ENCODE measurements at regions not wholly inside any gene's neighbourhood (a gene's known extent, or its start where the extent isn't known, plus 50 kb on each side); places are given as distances from the start of the nearest gene placed in this dataset.
A peak's percentile ranks its signal among the peaks of the same experiment; 100 is the strongest.

- DNase-seq (ENCODE audit: low spot score) = no peak
- ATAC-seq (ENCODE audit: low FRiP score) = no peak
- TF ChIP-seq CTCF (IDR thresholded peaks at IDR 0.05) = no peak
Observed at GRCh38 chr12:77344651-77345050, 279.3 kb upstream of the E2F7 start.

GRCh38 chr12:77343291-77343690 lies 277.9 kb upstream of the E2F7 start:
- TF ChIP-seq CTCF (IDR thresholded peaks at IDR 0.05) = no peak
- peak; percentile 72 for ATAC-seq (ENCODE audit: low FRiP score)
- no peak for DNase-seq (ENCODE audit: low spot score)

- ATAC-seq (ENCODE audit: low FRiP score) (no peak), DNase-seq (ENCODE audit: low spot score) (no peak)
- no peak for TF ChIP-seq CTCF (IDR thresholded peaks at IDR 0.05)
Observed at GRCh38 chr12:77342253-77342652, 276.9 kb upstream of the E2F7 start.

GRCh38 chr12:77339610-77340009 lies 274.2 kb upstream of the E2F7 start:
- no peak for TF ChIP-seq CTCF (IDR thresholded peaks at IDR 0.05)
- ATAC-seq (ENCODE audit: low FRiP score) (no peak), DNase-seq (ENCODE audit: low spot score) (no peak)

- TF ChIP-seq CTCF (IDR thresholded peaks at IDR 0.05) = no peak
- no peak for DNase-seq (ENCODE audit: low spot score)
- ATAC-seq (ENCODE audit: low FRiP score) = no peak
Observed at GRCh38 chr12:77337362-77337761, 272.0 kb upstream of the E2F7 start.

- ATAC-seq (ENCODE audit: low FRiP score) (no peak), DNase-seq (ENCODE audit: low spot score) (no peak)
- TF ChIP-seq CTCF (IDR thresholded peaks at IDR 0.05) = no peak
Observed at GRCh38 chr12:77334806-77335205, 269.4 kb upstream of the E2F7 start.

- ATAC-seq (ENCODE audit: low FRiP score) (no peak), DNase-seq (ENCODE audit: low spot score) (no peak)
- no peak for TF ChIP-seq CTCF (IDR thresholded peaks at IDR 0.05)
Observed at GRCh38 chr12:77328326-77328725, 263.0 kb upstream of the E2F7 start.

Measured in omental fat pad (tissue), 3 donors.